Sigmoid colon (tissue), 4 donors: ENCODE measurements at regions not wholly inside any gene's neighbourhood (a gene's known extent, or its start where the extent isn't known, plus 50 kb on each side); places are given as distances from the start of the nearest gene placed in this dataset.

ENCODE experiments used
- CTCF ChIP-seq, 4 experiments: fragments of 450-650 bp in 3 of 4; fragments of 200-600 bp in 1 of 4; IDR thresholded peaks; one replicate each; pipeline ENCODE4 v1.5.1; 2016 to 2019; ENCODE audit warnings: antibody characterized with exemption in 4 of 4, mild to moderate bottlenecking in 3 of 4, moderate library complexity in 2 of 4
- EP300 ChIP-seq, 4 donors: sonication (generic); formaldehyde crosslinking; IDR thresholded peaks; one replicate each; pipeline ENCODE4 v1.6.1; 2017; ENCODE audit warnings: antibody characterized with exemption in 4 of 4
- POLR2A ChIP-seq, 2 donors: fragments of 450-650 bp; IDR thresholded peaks; one replicate each; pipeline ENCODE4 v1.6.1; 2016; ENCODE audit warnings: antibody characterized with exemption in 2 of 2, mild to moderate bottlenecking in 2 of 2, moderate library complexity in 2 of 2
- POLR2AphosphoS5 ChIP-seq, 4 donors: sonication (generic); formaldehyde crosslinking; IDR thresholded peaks; one replicate each; pipeline ENCODE4 v1.6.1; 2017; ENCODE audit warnings: antibody characterized with exemption in 4 of 4

DNA sequence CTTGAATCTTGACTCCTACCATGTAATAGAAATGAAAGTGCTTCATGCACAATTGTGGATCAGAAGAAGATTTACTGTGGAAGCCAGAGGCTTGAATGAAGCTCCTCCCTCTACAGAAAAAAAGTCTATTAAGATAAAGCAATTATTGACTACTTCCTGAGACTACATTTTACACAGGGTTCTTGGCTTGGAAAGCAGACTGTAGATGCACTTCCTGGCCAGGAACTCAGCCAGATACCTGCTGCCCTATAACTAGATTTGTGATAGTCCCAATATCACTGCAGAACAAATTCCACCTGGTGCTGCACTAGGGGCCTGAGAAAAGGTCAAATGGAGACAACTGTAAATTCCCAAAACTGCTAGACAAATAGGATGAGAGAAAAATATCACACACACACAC lies 96.8 kb upstream of the GUCA2B start:
- TF ChIP-seq CTCF (IDR thresholded peaks at IDR 0.05) (no peak), POLR2A (IDR thresholded peaks at IDR 0.05) (no peak), EP300 (IDR thresholded peaks at IDR 0.05) (no peak), POLR2AphosphoS5 (IDR thresholded peaks at IDR 0.05) (no peak)
